AG04449 (cell line): ENCODE measurements at regions not wholly inside any gene's neighbourhood (a gene's known extent, or its start where the extent isn't known, plus 50 kb on each side); places are given as distances from the start of the nearest gene placed in this dataset.

ENCODE experiments used
- CTCF ChIA-PET: fragments of 350-600 bp; formaldehyde crosslinking; extraction: SDS; loops from one replicate; lab custom pipeline; 2021; ENCODE audit warnings: antibody characterized with exemption; lab: Yijun Ruan, JAX
- POLR2A ChIA-PET: fragments of 400-600, 350-600 bp; formaldehyde crosslinking; extraction: SDS; loops from one replicate; lab custom pipeline; 2020; ENCODE audit warnings: antibody characterized with exemption, inconsistent platforms; lab: Yijun Ruan, JAX
- DNase-seq: peaks from one replicate; pipeline ENCODE4 v3.0.0-alpha.2; 2010; ENCODE audit warnings: low read depth, low spot score
- H3K4me3 ChIP-seq: 2 replicates; pipeline ENCODE4 v1.5.1; 2011; ENCODE audit warnings: low read depth, mild to moderate bottlenecking, control low read depth, low read length
- TF ChIP-seq, protein P1 (sequence below): IDR thresholded peaks from one replicate; pipeline ENCODE4 v1.5.1; 2011; ENCODE audit warnings: mild to moderate bottlenecking, moderate library complexity, low read length, control low read depth, inconsistent platforms; ENCODE audit not compliant: insufficient read depth; ENCODE audit errors: missing control alignments

DNA sequence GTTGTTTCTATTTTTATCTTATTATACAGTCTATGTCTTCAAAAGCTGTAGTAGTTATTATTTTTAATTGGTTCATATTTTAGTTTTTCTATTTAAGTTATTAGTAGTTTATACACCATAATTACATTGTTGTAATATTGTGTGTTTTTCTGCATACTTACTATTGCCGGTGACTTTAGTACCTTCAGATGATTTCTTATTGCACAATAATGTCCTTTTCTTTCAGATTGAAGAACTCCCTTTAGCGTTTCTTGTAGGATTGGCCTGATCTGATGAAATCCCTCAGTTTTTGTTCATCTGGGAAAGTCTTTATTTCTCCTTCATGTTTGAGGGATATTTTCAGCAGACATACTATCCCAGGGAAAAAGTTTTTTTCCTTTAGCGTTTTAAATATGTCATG lies 74.3 kb upstream of the CREB5 start:
- TF ChIP-seq, protein P1, sequence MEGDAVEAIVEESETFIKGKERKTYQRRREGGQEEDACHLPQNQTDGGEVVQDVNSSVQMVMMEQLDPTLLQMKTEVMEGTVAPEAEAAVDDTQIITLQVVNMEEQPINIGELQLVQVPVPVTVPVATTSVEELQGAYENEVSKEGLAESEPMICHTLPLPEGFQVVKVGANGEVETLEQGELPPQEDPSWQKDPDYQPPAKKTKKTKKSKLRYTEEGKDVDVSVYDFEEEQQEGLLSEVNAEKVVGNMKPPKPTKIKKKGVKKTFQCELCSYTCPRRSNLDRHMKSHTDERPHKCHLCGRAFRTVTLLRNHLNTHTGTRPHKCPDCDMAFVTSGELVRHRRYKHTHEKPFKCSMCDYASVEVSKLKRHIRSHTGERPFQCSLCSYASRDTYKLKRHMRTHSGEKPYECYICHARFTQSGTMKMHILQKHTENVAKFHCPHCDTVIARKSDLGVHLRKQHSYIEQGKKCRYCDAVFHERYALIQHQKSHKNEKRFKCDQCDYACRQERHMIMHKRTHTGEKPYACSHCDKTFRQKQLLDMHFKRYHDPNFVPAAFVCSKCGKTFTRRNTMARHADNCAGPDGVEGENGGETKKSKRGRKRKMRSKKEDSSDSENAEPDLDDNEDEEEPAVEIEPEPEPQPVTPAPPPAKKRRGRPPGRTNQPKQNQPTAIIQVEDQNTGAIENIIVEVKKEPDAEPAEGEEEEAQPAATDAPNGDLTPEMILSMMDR = no peak
- CTCF ChIA-PET = interaction anchor here (1.7 kb wide), 1 partner anchor 13 kb away, joined by 3 read pairs; no protein-coding TSS in a partner anchor

GRCh38 chr7:28343462-28343861 lies 68.9 kb upstream of the CREB5 start:
- H3K4me3 ChIP-seq = no peak overlapping the region
- ChIA-PET CTCF (no interaction called here), POLR2A (no interaction called here)
- no peak for DNase-seq
- TF ChIP-seq, protein P1 = no peak

More for the DNA sequence above, 74.3 kb upstream of the CREB5 start:
- DNase-seq = no peak
- no peak overlapping the region for H3K4me3 ChIP-seq
- POLR2A ChIA-PET = no interaction called here

DNA sequence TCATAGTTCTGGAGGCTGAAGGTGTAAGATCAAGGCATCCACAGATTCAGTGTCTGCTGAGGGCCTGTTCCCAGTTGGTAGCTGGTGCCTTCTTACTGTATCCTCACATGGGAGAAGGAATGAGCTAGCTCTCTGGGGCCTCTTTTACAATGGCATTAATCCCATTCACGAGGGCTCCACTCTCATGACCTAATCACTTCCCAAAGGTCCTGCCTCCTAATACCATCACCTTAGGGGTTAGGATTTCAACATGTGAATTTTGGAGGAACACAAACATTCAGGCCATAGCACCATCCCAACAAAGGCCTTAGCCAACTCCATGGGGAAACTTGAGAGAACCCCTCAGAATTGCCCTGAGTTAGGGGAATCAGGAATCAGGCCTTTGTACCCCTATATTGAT lies 66.1 kb upstream of the CREB5 start:
- ChIA-PET CTCF (interaction anchor here (1.3 to 1.9 kb wide), 2 partner anchors 21 to 47 kb away, joined by 3 to 4 read pairs; no protein-coding TSS in a partner anchor), POLR2A (no interaction called here)
- no peak for DNase-seq
- H3K4me3 ChIP-seq = no peak overlapping the region
- TF ChIP-seq, protein P1 = no peak

DNA sequence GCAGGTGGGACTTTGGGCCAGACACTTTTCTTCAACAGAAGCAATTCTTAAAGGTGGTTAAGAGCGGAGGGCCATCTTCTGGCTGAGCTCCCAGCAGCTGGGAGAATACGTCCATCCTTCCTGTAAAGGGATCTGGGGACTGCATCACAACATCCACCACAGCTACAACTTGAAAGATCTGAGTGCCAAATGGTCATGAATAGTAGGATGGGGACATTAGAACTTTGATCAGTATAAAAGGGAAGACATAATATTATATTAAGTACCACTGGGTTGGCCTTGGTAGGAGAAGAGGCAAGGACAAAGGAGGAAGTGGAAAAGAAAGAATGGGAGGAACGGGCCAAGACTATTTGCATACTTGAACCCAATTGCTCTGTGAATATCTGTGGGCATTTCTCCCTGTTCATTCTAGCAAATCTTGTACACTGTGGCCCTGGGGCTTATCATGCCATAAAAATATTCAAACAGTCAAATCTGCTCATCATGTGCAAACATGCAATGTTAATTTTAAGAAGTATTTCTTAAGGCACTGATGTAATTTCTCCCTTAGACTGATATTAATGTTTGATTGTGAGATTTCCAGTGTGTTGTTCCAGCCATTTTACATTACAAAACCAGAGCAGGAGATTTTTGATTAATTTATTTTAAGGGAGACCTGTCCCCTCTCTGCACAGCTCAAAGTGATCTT lies 65.5 kb upstream of the CREB5 start:
- TF ChIP-seq, protein P1 = no peak
- H3K4me3 ChIP-seq = no peak overlapping the region
- POLR2A ChIA-PET = interaction anchor here (1.2 to 1.9 kb wide), 2 partner anchors 12 to 31 kb away, joined by 4 to 10 read pairs; no protein-coding TSS in a partner anchor
- DNase-seq = no peak
- CTCF ChIA-PET = interaction anchor here (1.3 to 1.9 kb wide), 3 partner anchors 15 to 47 kb away, joined by 3 to 9 read pairs (median 4); no protein-coding TSS in a partner anchor

DNA sequence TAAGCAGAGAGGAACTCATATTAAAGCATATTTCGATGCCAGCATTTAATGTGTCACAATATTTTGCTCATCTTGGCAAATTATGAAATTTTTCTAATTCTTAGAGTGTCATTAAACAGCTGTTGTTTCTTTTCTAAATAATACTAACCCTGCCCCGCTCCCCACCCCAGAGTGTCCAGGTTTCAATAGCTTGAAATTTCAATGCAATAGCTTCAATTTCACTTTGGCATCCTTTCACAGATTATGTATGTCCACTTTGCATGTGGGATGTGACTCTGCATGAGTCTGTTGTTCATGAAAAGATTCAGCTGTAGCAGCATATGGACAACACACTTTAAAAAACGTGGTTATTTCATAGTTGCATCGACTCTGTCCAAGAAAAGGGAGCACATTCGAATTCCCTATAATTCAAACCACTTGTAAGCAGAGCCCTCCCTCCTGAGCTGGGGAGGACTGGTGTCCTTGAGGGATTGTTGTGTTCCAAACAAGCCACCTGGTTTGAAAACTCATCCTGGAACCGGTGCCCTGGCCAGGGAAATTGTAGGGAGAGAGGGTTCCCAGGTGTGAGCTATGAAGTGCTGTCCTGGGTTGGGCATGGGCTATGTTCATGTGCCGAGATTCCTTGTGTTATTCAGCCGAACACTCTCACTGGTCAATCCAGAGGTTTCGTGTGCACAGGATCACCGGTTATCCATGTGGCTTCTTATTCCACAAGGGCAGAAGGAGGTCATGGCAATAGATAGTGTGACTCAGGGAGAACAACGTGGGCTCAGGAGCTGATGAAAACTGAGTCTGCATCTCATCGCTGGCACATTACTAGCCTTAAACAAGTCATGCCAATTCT lies 64.6 kb upstream of the CREB5 start:
- H3K4me3 ChIP-seq = no peak overlapping the region
- ChIA-PET CTCF (interaction anchor here (0.9 to 1.9 kb wide), 5 partner anchors 14 to 48 kb away, joined by 3 to 9 read pairs (median 4); no protein-coding TSS in a partner anchor), POLR2A (interaction anchor here (1.2 to 1.9 kb wide), 2 partner anchors 11 to 31 kb away, joined by 4 to 10 read pairs; no protein-coding TSS in a partner anchor)
- peak; percentile 46 for DNase-seq
- TF ChIP-seq, protein P1 = no peak

- ChIA-PET CTCF (interaction anchor here (0.9 to 1.6 kb wide), 2 partner anchors 14 to 39 kb away, joined by 4 read pairs; no protein-coding TSS in a partner anchor), POLR2A (interaction anchor here (1.9 kb wide), 1 partner anchor 10 kb away, joined by 10 read pairs; no protein-coding TSS in a partner anchor)
- no peak for DNase-seq
- H3K4me3 ChIP-seq = no peak overlapping the region
- TF ChIP-seq, protein P1 = no peak
Measured at GRCh38 chr7:28348636-28349035, 63.7 kb upstream of the CREB5 start.
